ENCODE measurements at regions not wholly inside any gene's neighbourhood (a gene's known extent, or its start where the extent isn't known, plus 50 kb on each side); places are given as distances from the start of the nearest gene placed in this dataset.
"Not testable (repeated sequence)": the region's sequence is repeated elsewhere in the genome, so short reads cannot be mapped to it uniquely, and the experiment has no call there.

GRCh38 chr7:81420526-81421226, 349.2 kb downstream of the HGF start:
- DNase-seq: no peak

GRCh38 chr7:81419731-81420130, 350.1 kb downstream of the HGF start:
- no peak for DNase-seq

GRCh38 chr7:81416659-81417058, 353.2 kb downstream of the HGF start:
- DNase-seq: no peak

- DNase-seq: no peak
These were observed 354.7 kb downstream of the HGF start for GRCh38 chr7:81415181-81415580.

GRCh38 chr7:81414411-81414810, 355.4 kb downstream of the HGF start:
- no peak for DNase-seq

- DNase-seq: no peak
These were observed 359.3 kb downstream of the HGF start for GRCh38 chr7:81410471-81411117.

DNA sequence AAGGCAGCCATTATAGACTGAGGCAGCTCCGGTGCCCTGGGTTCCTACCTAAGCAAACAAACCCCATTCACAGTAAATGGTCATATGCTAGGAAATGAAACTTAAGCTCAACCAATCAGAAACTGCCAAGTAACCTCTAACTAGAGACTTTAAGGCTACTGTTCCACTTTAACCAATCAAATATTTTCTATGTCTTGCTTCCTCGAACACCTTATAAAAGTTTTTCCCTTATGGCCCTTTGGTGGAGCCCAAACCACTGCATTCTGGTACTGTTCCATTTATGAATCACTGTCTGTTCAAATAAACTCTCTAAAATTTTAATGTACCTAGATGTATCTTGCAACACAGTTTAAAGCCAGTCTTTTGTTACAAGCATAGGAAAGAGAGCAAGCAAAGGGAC, 361.1 kb downstream of the HGF start:
- DNase-seq: no peak

DNA sequence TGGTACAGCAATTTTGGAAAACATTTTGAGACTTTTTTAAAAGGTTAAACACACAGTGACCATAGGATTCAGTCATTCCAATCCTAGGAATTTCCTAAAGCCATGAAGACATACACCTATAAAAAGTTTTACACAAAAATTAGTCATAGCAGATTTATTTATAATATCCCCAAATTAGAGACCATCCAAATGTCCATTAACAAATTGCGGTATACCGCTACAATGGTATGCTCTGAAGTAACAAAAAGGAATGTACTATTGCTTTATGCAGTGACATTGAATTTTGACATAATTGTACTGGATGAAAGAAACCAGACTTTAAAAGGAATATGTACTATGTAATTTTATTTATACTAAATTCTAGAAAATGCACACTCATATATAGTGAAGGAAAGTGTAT, 362.8 kb downstream of the HGF start:
- no peak for DNase-seq

GRCh38 chr7:81404669-81405068, 365.2 kb downstream of the HGF start:
- no peak for DNase-seq

DNA sequence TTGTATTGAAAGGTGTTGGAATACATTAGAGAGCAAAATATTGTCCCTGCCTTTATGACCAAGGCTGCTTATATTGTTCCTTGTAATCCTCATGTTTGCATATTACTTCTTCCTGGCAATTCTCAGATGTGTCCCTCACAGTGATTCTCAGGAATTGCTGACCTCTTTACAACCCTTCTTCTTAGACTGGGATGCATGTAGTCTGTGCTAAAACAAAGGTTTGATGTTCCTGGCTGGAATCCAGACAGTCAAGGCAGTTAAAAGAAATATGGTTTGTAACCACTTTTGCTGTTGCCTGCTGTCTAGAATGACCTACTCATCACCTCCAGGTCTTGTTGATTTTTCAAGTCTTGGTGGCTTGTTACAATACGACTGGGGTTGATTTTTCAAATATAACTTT, 367.6 kb downstream of the HGF start:
- DNase-seq: no peak

DNA sequence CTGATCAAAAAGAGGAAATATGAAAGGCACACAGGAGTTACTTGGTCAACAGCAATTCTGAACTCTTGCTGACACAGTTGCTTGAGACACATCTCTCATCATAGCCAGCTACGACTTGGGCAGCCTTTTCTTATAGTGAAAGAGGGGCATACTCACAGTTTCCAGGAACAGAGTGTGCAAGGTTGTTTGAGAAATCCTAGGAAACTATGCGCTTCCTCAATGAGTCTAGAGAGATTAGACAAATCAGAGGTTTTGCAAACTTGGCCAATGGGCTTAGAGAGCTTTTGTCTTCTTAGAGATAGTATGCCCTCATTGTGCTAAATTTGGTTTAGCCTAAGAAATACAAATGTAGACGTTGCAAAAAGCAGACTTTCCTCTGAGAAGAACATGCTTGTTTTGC, 370.4 kb downstream of the HGF start:
- DNase-seq: no peak

DNA sequence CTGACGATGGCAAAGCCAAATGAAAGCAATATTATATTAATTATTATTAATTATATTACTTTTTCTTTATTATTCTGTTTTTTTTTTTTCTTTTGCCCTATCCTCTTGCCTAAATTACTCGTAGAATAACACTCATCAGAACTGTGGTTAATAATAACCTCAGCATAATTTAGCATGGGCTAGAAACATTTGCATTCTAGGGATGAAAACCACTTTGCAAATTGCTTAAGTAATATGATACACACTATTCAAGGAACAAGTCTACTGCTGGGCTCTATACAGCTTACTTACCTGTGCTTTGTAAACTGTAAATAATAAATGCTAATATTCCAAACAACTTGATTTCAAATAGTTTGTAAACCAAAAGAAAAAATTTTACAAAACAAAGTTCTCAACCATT, 375.8 kb downstream of the HGF start:
- no peak for DNase-seq

- no peak for DNase-seq
These were observed 376.8 kb downstream of the HGF start for GRCh38 chr7:81393018-81393417.

- no peak for DNase-seq
These were observed 384.5 kb downstream of the HGF start for GRCh38 chr7:81385370-81385769.

GRCh38 chr7:81383846-81384245, 386.0 kb downstream of the HGF start:
- no peak for DNase-seq

DNA sequence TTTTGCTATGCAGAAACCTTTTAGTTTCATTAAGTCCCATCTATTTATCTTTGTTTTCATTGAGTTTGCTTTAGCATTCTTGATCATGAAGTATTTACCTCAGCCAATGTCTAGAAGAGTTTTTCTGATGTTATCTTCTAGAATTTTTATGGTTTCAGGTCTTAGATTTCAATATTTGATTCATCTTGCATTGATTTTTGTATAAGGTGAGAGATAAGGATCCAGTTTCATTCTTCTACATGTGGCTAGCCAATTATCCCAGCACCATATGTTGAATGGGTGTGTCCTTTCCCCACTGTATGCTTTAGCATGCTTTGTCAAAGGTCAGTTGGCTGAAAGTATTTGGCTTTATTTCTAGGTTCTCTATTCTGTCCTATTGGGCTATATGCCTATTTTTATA, 395.2 kb downstream of the HGF start:
- DNase-seq: not testable (repeated sequence)

DNA sequence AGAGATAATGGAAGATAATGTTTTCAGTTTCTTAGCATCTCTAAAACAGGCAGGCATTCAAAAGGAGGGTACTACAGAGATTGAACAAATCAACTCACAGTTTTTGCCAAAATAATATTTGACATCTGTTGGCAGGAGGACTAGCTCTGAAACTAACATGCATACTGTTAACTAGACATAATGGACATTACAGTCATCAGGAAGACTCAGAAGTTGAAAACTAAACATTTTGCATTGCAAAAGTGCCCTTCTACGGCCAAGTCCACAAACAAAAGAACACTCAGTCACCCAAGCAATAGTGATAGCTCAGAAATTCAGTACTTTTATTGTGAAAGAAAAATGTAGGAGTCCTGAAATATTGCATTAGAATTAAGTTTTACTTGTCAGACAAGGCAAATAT, 399.0 kb downstream of the HGF start:
- DNase-seq: no peak

- DNase-seq: no peak
These were observed 402.4 kb downstream of the HGF start for GRCh38 chr7:81367326-81367931.

- DNase-seq: no peak
These were observed 403.3 kb downstream of the HGF start for GRCh38 chr7:81366546-81366945.

- no peak for DNase-seq
These were observed 408.0 kb downstream of the HGF start for GRCh38 chr7:81361769-81362312.

- DNase-seq: no peak
These were observed 413.9 kb downstream of the HGF start for GRCh38 chr7:81355911-81356310.

DNA sequence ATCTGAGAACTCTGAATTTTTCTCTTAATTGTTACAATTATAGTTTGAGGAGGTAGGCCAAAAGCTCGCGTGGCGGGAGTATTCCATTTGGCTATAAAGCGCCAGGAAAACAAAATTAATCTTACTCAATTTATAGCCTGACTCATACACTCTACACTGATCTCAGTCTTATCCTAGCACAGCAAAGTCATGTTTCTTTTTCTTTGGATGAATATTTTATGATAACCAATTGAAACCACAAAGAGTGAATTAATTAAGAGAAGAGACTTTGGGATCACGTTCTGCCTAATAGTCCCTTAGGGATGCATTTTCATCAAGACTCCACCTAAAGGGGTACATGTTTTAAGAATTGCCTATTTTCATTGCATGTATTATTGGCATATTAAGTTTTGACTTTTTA, 420.8 kb downstream of the HGF start:
- DNase-seq: no peak

DNA sequence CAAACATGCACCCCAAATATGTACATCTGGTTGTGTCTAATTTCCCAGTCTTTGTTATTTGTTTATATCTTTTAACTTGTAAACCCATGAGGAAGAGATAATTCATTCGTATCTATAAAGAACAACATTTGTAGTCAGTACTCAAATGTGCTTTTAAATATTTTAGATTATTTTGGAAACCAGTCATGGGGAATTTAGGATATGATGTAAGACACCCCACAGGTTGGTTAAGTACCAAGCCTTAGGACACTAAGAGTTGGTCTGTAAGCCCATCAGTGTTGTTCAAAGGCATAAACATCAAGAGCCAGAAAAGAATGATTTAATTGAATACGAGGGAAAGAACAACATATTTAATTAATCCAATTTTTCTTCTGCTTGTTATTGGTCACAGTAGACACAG, 421.1 kb upstream of the SEMA3C start:
- no peak for DNase-seq

- DNase-seq: no peak
These were observed 414.7 kb upstream of the SEMA3C start for GRCh38 chr7:81333536-81333935.
